ENCODE measurements at regions not wholly inside any gene's neighbourhood (a gene's known extent, or its start where the extent isn't known, plus 50 kb on each side); places are given as distances from the start of the nearest gene placed in this dataset.

- Histone ChIP-seq H3K4me1 (no peaks in the 10 kb centered on the region), H3K27ac (no peak overlapping the region), H3K4me3 (no peak overlapping the region), H3K36me3 (no peaks in the 10 kb centered on the region), H3K9me3 (no peaks in the 10 kb centered on the region), H3K27me3 (no peaks in the 10 kb centered on the region)
- TF ChIP-seq, protein P1, sequence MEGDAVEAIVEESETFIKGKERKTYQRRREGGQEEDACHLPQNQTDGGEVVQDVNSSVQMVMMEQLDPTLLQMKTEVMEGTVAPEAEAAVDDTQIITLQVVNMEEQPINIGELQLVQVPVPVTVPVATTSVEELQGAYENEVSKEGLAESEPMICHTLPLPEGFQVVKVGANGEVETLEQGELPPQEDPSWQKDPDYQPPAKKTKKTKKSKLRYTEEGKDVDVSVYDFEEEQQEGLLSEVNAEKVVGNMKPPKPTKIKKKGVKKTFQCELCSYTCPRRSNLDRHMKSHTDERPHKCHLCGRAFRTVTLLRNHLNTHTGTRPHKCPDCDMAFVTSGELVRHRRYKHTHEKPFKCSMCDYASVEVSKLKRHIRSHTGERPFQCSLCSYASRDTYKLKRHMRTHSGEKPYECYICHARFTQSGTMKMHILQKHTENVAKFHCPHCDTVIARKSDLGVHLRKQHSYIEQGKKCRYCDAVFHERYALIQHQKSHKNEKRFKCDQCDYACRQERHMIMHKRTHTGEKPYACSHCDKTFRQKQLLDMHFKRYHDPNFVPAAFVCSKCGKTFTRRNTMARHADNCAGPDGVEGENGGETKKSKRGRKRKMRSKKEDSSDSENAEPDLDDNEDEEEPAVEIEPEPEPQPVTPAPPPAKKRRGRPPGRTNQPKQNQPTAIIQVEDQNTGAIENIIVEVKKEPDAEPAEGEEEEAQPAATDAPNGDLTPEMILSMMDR (IDR thresholded peaks at IDR 0.05), result peak; percentile 58 to 62
- TF ChIP-seq POLR2AphosphoS5 (IDR thresholded peaks at IDR 0.05), result no peak
- no peak for DNase-seq (ENCODE audit: low spot score in 2 of 2)
- 85% methylated on average over 1 of the region's 1 CpG for WGBS
Measured at GRCh38 chr1:199684686-199685273, 342.7 kb upstream of the NR5A2 start.

DNA sequence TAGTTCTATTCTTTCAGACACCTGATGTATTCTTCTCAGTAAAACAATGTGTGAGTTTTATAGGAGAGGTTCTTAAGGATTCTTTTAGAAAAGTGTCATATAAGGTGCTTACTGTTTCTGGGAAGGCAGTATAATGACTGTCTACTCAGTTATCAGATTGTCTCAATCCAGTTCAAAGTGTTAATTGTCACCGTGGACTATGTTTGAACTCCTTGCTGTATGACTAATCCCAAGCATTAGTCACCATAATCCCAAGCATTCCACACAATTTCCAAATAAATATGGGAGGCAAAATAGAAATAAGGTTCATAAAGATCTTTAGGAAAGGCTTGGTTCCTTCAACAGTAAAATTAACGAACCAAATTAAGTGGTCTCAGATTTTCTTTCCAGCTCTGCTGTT, 342.1 kb upstream of the NR5A2 start:
- H3K36me3 ChIP-seq, result no peaks in the 10 kb centered on the region
- 44% methylated on average over 2 of the region's 2 CpGs for WGBS
- H3K27ac ChIP-seq, result no peak overlapping the region
- H3K9me3 ChIP-seq, result no peaks in the 10 kb centered on the region
- TF ChIP-seq EP300 (IDR thresholded peaks at IDR 0.05) (no peak), POLR2A (IDR thresholded peaks at IDR 0.05) (no peak), POLR2AphosphoS5 (IDR thresholded peaks at IDR 0.05) (no peak)
- TF ChIP-seq, protein P1 (IDR thresholded peaks at IDR 0.05), result no peak
- no peak for DNase-seq (ENCODE audit: low spot score in 2 of 2)
- no peaks in the 10 kb centered on the region for H3K4me1 ChIP-seq
- H3K4me3 ChIP-seq, result no peak overlapping the region
- H3K27me3 ChIP-seq, result no peaks in the 10 kb centered on the region

DNA sequence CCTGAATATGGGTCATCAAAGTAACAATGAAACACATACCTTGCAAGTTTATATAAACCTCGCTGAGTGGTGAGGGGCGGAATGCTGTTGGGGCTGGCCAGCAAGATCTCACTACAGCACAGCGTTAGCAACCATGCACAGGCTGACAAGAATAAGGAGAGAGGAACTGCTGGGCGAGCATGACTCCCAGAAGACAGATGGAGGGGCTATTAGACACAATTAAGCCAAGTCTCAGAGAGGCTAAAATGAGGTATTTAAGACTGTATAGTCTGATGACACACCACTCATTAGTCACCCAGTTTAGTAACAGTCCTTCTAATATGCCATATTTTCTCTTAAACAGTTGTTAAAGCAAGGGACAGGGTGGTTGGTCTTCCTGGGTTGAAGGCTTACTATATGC, 340.2 kb upstream of the NR5A2 start:
- Histone ChIP-seq H3K4me1 (no peaks in the 10 kb centered on the region), H3K36me3 (no peaks in the 10 kb centered on the region), H3K27ac (no peak overlapping the region), H3K4me3 (no peak overlapping the region), H3K9me3 (no peaks in the 10 kb centered on the region), H3K27me3 (no peaks in the 10 kb centered on the region)
- TF ChIP-seq POLR2A (IDR thresholded peaks at IDR 0.05), result no peak
- no peak for TF ChIP-seq EP300 (IDR thresholded peaks at IDR 0.05)
- TF ChIP-seq, protein P1 (IDR thresholded peaks at IDR 0.05), result no peak
- TF ChIP-seq POLR2AphosphoS5 (IDR thresholded peaks at IDR 0.05), result no peak
- DNase-seq (ENCODE audit: low spot score in 2 of 2), result no peak
- 83% methylated on average over 4 of the region's 4 CpGs for WGBS

DNA sequence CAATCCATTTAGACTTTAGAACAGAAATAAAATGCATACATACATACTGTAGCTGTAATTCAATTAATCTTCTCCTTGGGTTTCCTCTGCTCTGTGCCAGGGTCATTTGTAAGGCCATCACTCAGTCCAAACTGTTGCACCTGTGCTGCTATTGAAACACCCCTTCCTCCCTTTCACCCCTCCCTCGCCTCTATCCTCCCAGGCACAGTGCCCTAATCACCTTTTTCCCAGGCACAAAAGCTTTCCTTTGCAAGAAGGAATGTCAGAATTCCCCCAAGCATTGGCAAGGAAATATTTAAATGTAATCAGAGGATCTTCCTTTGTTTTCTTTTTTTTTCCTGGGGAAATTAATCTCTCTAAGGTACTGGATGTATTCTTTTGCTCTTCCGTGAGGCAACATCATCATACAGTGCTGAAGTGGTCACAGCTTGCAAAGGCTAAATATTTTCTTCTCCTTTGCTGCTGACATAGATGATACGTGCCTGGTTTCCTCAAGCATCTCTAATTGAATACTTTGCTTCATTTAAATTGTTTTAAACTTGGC, 339.3 kb upstream of the NR5A2 start:
- no peak for DNase-seq (ENCODE audit: low spot score in 2 of 2)
- no peaks in the 10 kb centered on the region for H3K36me3 ChIP-seq
- no peak overlapping the region for H3K4me3 ChIP-seq
- 38% methylated on average over 3 of the region's 3 CpGs for WGBS
- no peaks in the 10 kb centered on the region for H3K27me3 ChIP-seq
- H3K9me3 ChIP-seq, result no peaks in the 10 kb centered on the region
- H3K27ac ChIP-seq, result no peak overlapping the region
- TF ChIP-seq POLR2AphosphoS5 (IDR thresholded peaks at IDR 0.05), result no peak
- TF ChIP-seq, protein P1 (IDR thresholded peaks at IDR 0.05), result no peak
- TF ChIP-seq EP300 (IDR thresholded peaks at IDR 0.05), result no peak
- no peak for TF ChIP-seq POLR2A (IDR thresholded peaks at IDR 0.05)
- H3K4me1 ChIP-seq, result no peaks in the 10 kb centered on the region

DNA sequence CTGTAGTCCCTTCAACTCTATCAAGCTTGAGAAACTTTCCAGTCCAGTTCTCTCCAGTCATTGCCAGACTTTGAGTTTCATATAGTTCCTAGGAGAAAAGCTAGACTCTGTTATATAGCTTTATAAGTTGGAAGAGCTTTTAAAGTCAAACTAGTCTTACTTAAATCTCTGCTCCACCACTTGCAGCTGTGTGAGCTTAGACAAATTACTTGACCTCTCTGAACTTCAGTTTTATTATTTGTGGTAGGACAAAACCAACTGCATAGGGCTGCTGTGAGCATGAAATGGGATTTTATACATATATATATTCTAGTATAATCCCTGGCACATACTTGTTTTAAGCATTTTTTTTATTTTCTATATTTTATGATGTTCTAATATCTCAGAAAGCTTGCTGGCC, 338.7 kb upstream of the NR5A2 start:
- no peak for TF ChIP-seq EP300 (IDR thresholded peaks at IDR 0.05)
- TF ChIP-seq, protein P1 (IDR thresholded peaks at IDR 0.05), result no peak
- TF ChIP-seq POLR2AphosphoS5 (IDR thresholded peaks at IDR 0.05), result no peak
- no peak for TF ChIP-seq POLR2A (IDR thresholded peaks at IDR 0.05)
- Histone ChIP-seq H3K36me3 (no peaks in the 10 kb centered on the region), H3K27ac (no peak overlapping the region), H3K4me3 (no peak overlapping the region), H3K27me3 (peaks cover 2% of the 10 kb centered on the region), H3K9me3 (no peaks in the 10 kb centered on the region), H3K4me1 (no peaks in the 10 kb centered on the region)
- no peak for DNase-seq (ENCODE audit: low spot score in 2 of 2)

All from suprapubic skin (tissue), 4 donors.